Naive B cell (primary cell): ENCODE measurements at regions not wholly inside any gene's neighbourhood (a gene's known extent, or its start where the extent isn't known, plus 50 kb on each side); places are given as distances from the start of the nearest gene placed in this dataset.
"Not testable (repeated sequence)": the region's sequence is repeated elsewhere in the genome, so short reads cannot be mapped to it uniquely, and the experiment has no call there.

Experiments used
- ATAC-seq, 2 donors: fragments of 150-1000 bp; cut with Tn5 transposase; 2 replicates each; pipeline ENCODE4 v1.10.0; 2021; ENCODE audit warnings: low read depth in 2 of 2, mild to moderate bottlenecking in 2 of 2, moderate library complexity in 2 of 2
- DNase-seq: peaks from one replicate; pipeline ENCODE4 v3.0.0; 2022
- H3K27ac Mint-ChIP-seq, 6 donors: one replicate each; pipeline ENCODE4 v1.8.0; 2020 to 2022; ENCODE audit warnings: mild to moderate bottlenecking in 6 of 6, mixed read lengths in 6 of 6, moderate library complexity in 5 of 6, inconsistent platforms in 2 of 6
- H3K27me3 Mint-ChIP-seq, 3 donors: one replicate each; pipeline ENCODE4 v1.8.0; 2021 to 2022; ENCODE audit warnings: mixed read lengths in 3 of 3, mild to moderate bottlenecking in 1 of 3
- H3K36me3 Mint-ChIP-seq, 2 donors: one replicate each; pipeline ENCODE4 v1.8.0; 2020 to 2022; ENCODE audit warnings: mixed read lengths in 2 of 2, inconsistent platforms in 1 of 2, mild to moderate bottlenecking in 1 of 2
- H3K4me1 Mint-ChIP-seq, 3 donors: one replicate each; pipeline ENCODE4 v1.8.0; 2020 to 2022; ENCODE audit warnings: mixed read lengths in 3 of 3, inconsistent platforms in 1 of 3, mild to moderate bottlenecking in 1 of 3, moderate library complexity in 1 of 3
- H3K4me3 Mint-ChIP-seq, 8 donors: one replicate each; pipeline ENCODE4 v1.8.0; 2020 to 2022; ENCODE audit warnings: mild to moderate bottlenecking in 8 of 8, mixed read lengths in 8 of 8, moderate library complexity in 8 of 8, inconsistent platforms in 2 of 8
- H3K9me3 Mint-ChIP-seq, 7 donors: one replicate each; pipeline ENCODE4 v1.8.0; 2020 to 2022; ENCODE audit warnings: mixed read lengths in 7 of 7, mild to moderate bottlenecking in 5 of 7, inconsistent platforms in 2 of 7, moderate library complexity in 1 of 7

GRCh38 chr12:5305425-5305824 is 126.5 kb upstream of the NTF3 start:
- H3K4me3 Mint-ChIP-seq: no peak overlapping the region
- no peaks in the 10 kb centered on the region for H3K4me1 Mint-ChIP-seq
- no peak overlapping the region for H3K27ac Mint-ChIP-seq
- H3K27me3 Mint-ChIP-seq: peaks cover 16 to 33% (median 18%) of the 10 kb centered on the region in 3 donors
- no peaks in the 10 kb centered on the region for H3K36me3 Mint-ChIP-seq
- no peak for DNase-seq
- ATAC-seq: no peak
- H3K9me3 Mint-ChIP-seq: peaks cover 0 to 4% (median 0%) of the 10 kb centered on the region in 7 donors

GRCh38 chr12:5305886-5306545 is 125.9 kb upstream of the NTF3 start:
- H3K27me3 Mint-ChIP-seq: peaks cover 17 to 27% (median 18%) of the 10 kb centered on the region in 3 donors
- H3K27ac Mint-ChIP-seq: no peak overlapping the region
- H3K4me3 Mint-ChIP-seq: no peak overlapping the region
- no peaks in the 10 kb centered on the region for H3K36me3 Mint-ChIP-seq
- DNase-seq (no peak), ATAC-seq (no peak)
- peaks cover 0 to 4% (median 0%) of the 10 kb centered on the region in 7 donors for H3K9me3 Mint-ChIP-seq
- H3K4me1 Mint-ChIP-seq: no peaks in the 10 kb centered on the region

DNA sequence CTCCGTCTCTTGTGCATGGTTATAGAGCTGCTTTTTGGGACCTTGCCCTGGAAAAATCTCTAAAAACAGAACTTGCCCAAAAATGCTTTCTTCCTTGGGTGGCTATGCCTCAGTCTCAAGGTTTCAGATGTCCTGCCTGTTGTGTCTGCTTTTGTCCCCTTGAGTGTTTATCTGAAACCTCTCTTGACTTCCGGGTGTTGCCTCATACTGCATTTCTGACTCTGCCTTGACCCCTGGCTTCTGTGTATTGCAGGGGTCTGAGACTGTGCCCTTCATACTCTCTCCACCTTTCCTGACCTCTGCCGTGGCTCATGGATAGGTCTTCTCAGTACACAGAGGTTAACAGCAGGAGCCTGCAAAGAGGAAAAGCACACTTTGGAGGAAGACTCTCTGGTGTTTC is 124.8 kb upstream of the NTF3 start:
- H3K27me3 Mint-ChIP-seq: peaks cover 14 to 17% (median 14%) of the 10 kb centered on the region in 3 donors

DNA sequence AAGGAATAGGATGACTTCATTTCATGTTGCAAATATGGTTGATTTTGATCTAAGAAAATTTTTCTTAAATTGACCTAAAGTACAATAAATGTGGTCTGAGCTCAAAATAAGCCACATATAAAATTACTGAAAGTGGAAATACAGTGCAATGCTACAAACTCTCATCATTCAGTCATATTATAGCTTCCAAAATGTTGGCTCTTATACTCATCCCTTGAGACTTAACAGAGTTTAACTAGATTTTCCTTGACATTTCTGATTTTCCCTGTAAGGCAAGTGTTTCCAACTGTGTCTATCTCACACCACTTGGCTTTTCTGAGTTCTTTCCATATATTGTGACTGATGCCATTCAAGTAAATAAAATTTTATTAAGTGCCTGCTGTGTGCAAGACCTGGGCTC is 123.7 kb upstream of the NTF3 start:
- peak overlapping the region in 1 of 6 donors; percentile 33 for H3K27ac Mint-ChIP-seq
- H3K27me3 Mint-ChIP-seq: peaks cover 8 to 13% (median 11%) of the 10 kb centered on the region in 3 donors
- no peak overlapping the region for H3K4me3 Mint-ChIP-seq
- no peak for DNase-seq
- H3K4me1 Mint-ChIP-seq: no peaks in the 10 kb centered on the region
- no peak for ATAC-seq
- peaks cover 0 to 4% (median 1%) of the 10 kb centered on the region in 7 donors for H3K9me3 Mint-ChIP-seq
- H3K36me3 Mint-ChIP-seq: no peaks in the 10 kb centered on the region

More for the DNA sequence above, 124.8 kb upstream of the NTF3 start:
- no peaks in the 10 kb centered on the region for H3K4me1 Mint-ChIP-seq
- peaks cover 0 to 4% (median 0%) of the 10 kb centered on the region in 7 donors for H3K9me3 Mint-ChIP-seq
- no peaks in the 10 kb centered on the region for H3K36me3 Mint-ChIP-seq
- no peak overlapping the region for H3K27ac Mint-ChIP-seq
- H3K4me3 Mint-ChIP-seq: no peak overlapping the region
- ATAC-seq: no peak
- no peak for DNase-seq

DNA sequence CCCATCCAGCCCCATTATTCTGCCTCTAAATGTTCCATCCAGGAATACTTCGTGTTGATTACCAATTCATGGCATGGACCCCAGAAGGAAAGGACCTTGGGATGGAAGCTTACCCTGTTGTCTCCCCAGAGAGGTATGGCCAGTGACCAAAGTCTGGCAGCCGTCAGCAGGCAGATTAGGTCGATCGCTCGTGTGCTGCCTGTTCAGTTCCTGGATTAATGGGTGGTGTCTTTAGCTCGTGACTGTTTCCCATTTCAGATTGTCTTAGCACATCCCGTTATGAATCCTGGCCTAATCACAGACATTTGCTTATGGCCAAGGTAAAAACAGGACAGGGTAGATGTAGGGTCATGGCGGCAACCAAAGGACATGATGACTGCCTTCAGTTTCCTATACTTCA is 122.9 kb upstream of the NTF3 start:
- DNase-seq (no peak), ATAC-seq (no peak)
- Mint-ChIP-seq H3K27me3 (peaks cover 8 to 13% (median 11%) of the 10 kb centered on the region in 3 donors), H3K4me1 (no peaks in the 10 kb centered on the region), H3K9me3 (peaks cover 0 to 9% (median 4%) of the 10 kb centered on the region in 7 donors), H3K36me3 (no peaks in the 10 kb centered on the region), H3K4me3 (no peak overlapping the region), H3K27ac (no peak overlapping the region)

GRCh38 chr12:5309654-5310053 is 122.3 kb upstream of the NTF3 start:
- Mint-ChIP-seq H3K27me3 (peaks cover 8 to 11% (median 10%) of the 10 kb centered on the region in 3 donors), H3K4me1 (no peaks in the 10 kb centered on the region), H3K27ac (peak overlapping the region in 1 of 6 donors; percentile 41), H3K36me3 (no peaks in the 10 kb centered on the region), H3K9me3 (peaks cover 0 to 10% (median 9%) of the 10 kb centered on the region in 7 donors), H3K4me3 (no peak overlapping the region)
- DNase-seq (no peak), ATAC-seq (no peak)

GRCh38 chr12:5310151-5310550 is 121.8 kb upstream of the NTF3 start:
- Mint-ChIP-seq H3K4me1 (no peaks in the 10 kb centered on the region), H3K27ac (no peak overlapping the region), H3K9me3 (peaks cover 0 to 13% (median 9%) of the 10 kb centered on the region in 7 donors), H3K27me3 (peaks cover 6 to 11% (median 8%) of the 10 kb centered on the region in 3 donors), H3K36me3 (no peaks in the 10 kb centered on the region), H3K4me3 (no peak overlapping the region)
- ATAC-seq (no peak), DNase-seq (no peak)

- H3K27ac Mint-ChIP-seq: no peak overlapping the region
- peaks cover 22 to 25% (median 22%) of the 10 kb centered on the region in 3 donors for H3K27me3 Mint-ChIP-seq
- H3K9me3 Mint-ChIP-seq: peaks cover 2 to 26% (median 19%) of the 10 kb centered on the region in 7 donors
- DNase-seq: no peak
- ATAC-seq: no peak
- H3K36me3 Mint-ChIP-seq: no peaks in the 10 kb centered on the region
- H3K4me1 Mint-ChIP-seq: no peaks in the 10 kb centered on the region
- no peak overlapping the region for H3K4me3 Mint-ChIP-seq
These were observed 114.4 kb upstream of the NTF3 start for GRCh38 chr12:5317556-5317955.

DNA sequence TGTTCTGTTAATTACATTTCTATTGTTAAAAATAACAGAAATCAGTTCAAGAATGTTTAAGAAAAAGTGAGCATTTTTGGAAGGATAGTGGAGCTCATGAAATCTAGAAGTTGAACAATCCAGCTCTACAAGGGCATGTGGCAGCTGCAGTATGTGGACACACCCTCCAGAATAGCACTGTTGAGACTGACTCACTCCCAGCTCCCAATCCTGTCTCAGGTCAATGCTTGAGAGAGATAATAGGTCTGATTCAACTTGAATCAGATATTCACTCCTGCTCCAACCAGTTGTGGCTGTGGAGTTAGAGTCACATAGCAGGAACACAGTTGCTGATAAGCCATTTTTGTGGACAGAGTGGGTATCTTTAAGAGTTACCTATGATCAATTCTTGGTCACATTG is 113.0 kb upstream of the NTF3 start:
- Mint-ChIP-seq H3K4me1 (no peaks in the 10 kb centered on the region), H3K9me3 (peaks cover 5 to 25% (median 16%) of the 10 kb centered on the region in 7 donors), H3K27me3 (peaks cover 22 to 25% (median 23%) of the 10 kb centered on the region in 3 donors), H3K36me3 (no peaks in the 10 kb centered on the region), H3K27ac (no peak overlapping the region), H3K4me3 (no peak overlapping the region)
- DNase-seq (no peak), ATAC-seq (no peak)

DNA sequence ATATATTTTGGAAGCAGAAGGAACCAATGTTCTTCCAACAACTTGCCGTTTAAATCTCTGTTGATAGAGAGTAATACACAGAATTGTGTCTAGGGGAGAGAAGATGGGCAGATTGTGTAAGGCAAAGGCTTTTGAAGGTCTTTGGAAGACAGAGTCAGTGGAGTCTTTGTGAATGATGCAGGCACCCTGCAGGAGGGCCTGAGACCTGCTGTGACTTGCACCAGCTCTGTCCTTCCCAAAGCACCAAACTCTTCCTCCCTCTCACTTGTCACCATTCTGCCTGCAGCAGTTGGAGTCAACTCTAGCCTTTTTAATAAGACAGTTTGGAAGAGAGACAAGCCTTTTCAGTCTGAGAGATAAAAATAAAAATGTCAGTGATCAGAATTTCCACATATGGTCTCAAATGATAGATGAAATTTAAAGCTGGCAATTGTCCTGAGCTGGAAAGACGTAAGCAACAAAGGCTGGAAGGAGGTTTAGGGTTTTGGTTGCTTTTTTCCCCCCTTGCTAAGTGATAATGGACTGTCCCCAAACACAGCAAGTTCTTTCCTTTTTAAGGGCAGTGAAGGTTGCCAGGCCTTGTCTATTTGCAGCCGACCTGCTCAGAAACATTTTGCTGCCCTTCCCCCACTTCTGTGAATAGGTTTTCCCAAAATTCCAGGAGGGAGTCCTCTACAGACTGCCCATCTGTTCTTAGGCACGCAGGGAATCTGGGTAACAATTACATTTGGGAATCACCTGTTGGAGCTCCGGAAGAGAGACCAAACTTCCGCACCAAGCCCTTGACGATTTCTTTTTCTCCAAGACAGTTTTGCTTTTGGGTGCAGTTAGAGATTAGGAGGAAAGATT is 103.0 kb upstream of the NTF3 start:
- H3K4me1 Mint-ChIP-seq: no peaks in the 10 kb centered on the region
- H3K27me3 Mint-ChIP-seq: peaks cover 15 to 21% (median 18%) of the 10 kb centered on the region in 3 donors
- H3K36me3 Mint-ChIP-seq: no peaks in the 10 kb centered on the region
- H3K27ac Mint-ChIP-seq: no peak overlapping the region
- DNase-seq: no peak
- no peak overlapping the region for H3K4me3 Mint-ChIP-seq
- H3K9me3 Mint-ChIP-seq: peaks cover 2 to 20% (median 6%) of the 10 kb centered on the region in 7 donors
- ATAC-seq: no peak

DNA sequence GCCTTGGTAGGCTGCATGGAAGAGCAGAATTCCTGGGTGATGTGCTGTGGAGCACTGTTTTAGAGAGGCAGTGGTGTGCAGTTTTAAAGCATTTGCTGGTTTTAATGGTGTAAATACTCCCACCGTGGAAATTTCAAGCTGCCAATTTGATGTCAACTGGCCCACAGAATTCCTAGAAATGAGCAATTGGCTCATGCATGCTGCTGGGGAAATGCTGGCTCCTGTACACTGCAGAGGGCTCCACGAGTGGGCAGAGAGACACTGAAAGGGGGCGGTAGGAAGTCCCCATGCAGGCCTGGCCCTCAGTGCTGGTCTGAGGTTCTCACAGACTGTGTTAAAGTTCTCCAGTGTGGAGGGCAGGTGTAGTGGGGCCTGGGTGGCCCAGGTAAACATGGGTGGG is 99.4 kb upstream of the NTF3 start:
- Mint-ChIP-seq H3K9me3 (peaks cover 0 to 1% (median 0%) of the 10 kb centered on the region in 7 donors), H3K27me3 (peaks cover 14 to 28% (median 19%) of the 10 kb centered on the region in 3 donors), H3K4me1 (no peaks in the 10 kb centered on the region), H3K36me3 (no peaks in the 10 kb centered on the region), H3K4me3 (no peak overlapping the region), H3K27ac (no peak overlapping the region)
- ATAC-seq: no peak
- no peak for DNase-seq

DNA sequence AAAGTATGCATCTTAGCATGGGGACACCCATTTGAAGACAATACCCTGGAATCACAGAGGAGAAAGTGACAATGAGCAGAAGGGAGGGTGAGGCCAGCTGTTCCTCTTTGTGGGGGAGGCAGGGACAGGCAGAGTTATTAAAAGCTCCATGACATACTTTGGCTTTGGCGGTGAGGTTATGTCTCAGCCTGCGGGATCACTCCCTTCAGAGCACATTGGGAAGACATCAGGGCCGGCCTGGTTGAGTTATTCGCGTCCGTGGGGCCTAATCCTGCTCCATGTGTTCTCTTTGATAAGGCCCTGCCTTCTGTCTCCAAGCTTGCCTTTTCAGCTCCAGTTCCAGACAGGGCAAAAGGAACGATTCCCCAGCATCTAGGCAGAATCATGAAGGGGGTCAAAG is 98.8 kb upstream of the NTF3 start:
- Mint-ChIP-seq H3K27ac (no peak overlapping the region), H3K27me3 (peaks cover 11 to 27% (median 19%) of the 10 kb centered on the region in 3 donors), H3K4me3 (no peak overlapping the region), H3K36me3 (no peaks in the 10 kb centered on the region), H3K4me1 (no peaks in the 10 kb centered on the region), H3K9me3 (peaks cover 0 to 1% (median 0%) of the 10 kb centered on the region in 7 donors)
- DNase-seq: no peak
- ATAC-seq: no peak

GRCh38 chr12:5335069-5335468 is 96.8 kb upstream of the NTF3 start:
- Mint-ChIP-seq H3K27ac (no peak overlapping the region), H3K27me3 (peaks cover 11 to 27% (median 19%) of the 10 kb centered on the region in 3 donors), H3K36me3 (no peaks in the 10 kb centered on the region), H3K4me3 (no peak overlapping the region), H3K4me1 (no peaks in the 10 kb centered on the region), H3K9me3 (peaks cover 0 to 1% (median 0%) of the 10 kb centered on the region in 7 donors)
- ATAC-seq (no peak), DNase-seq (no peak)

DNA sequence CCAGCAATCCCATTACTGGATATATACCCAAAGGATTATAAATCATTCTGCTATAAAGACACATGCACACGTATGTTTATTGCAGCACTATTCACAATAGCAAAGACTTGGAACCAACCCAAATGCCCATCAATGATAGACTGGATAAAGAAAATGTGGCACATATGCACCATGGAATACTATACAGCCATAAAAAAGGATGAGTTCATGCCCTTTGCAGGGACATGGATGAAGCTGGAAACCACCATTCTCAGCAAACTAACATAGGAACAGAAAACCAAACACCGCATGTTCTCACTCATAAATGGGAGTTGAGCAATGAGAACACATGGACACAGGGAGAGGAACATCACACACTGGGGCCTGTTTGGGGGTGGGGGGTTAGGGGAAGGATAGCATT is 90.8 kb upstream of the NTF3 start:
- not testable (repeated sequence) for ATAC-seq, H3K4me3 Mint-ChIP-seq, H3K4me1 Mint-ChIP-seq, H3K27ac Mint-ChIP-seq, DNase-seq, H3K36me3 Mint-ChIP-seq
- peaks cover 12 to 25% (median 23%) of the 10 kb centered on the region in 3 donors for H3K27me3 Mint-ChIP-seq
- H3K9me3 Mint-ChIP-seq: peaks cover 0 to 12% (median 3%) of the 10 kb centered on the region in 7 donors
